ENCODE measurements at regions not wholly inside any gene's neighbourhood (a gene's known extent, or its start where the extent isn't known, plus 50 kb on each side); places are given as distances from the start of the nearest gene placed in this dataset.

DNA sequence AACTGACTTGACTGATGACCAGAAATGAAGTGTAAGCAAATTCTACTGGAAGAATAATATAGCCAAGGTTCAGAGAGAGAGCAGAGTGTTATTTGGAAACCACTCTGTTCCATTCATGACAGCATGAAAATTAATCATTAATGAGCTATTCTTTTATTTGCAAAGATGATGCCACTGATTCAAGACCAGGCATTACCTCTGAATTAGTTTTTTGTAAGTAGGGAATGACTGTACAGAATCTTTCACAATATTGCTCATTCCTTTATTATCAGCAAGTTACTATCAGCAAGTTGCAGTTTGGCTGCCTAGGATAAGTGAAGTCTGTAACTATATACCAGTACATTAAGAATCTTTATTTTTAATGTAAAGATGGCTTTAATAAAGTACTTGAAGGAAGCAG, 75.1 kb upstream of the RGMB start:
- TF ChIP-seq ZNF274 (IDR thresholded peaks at IDR 0.05; ENCODE audit: low read depth, low read length) = no peak
- H3K4me3 ChIP-seq (ENCODE audit: low read length) = no peak overlapping the region

GRCh38 chr5:98700730-98701129, 72.7 kb upstream of the RGMB start:
- TF ChIP-seq ZNF274 (IDR thresholded peaks at IDR 0.05; ENCODE audit: low read depth, low read length) = no peak
- no peak overlapping the region for H3K4me3 ChIP-seq (ENCODE audit: low read length)

GRCh38 chr5:98705841-98706240, 67.6 kb upstream of the RGMB start:
- TF ChIP-seq ZNF274 (IDR thresholded peaks at IDR 0.05; ENCODE audit: low read depth, low read length) = no peak
- no peak overlapping the region for H3K4me3 ChIP-seq (ENCODE audit: low read length)

GRCh38 chr5:98709681-98710080, 63.8 kb upstream of the RGMB start:
- no peak overlapping the region for H3K4me3 ChIP-seq (ENCODE audit: low read length)
- no peak for TF ChIP-seq ZNF274 (IDR thresholded peaks at IDR 0.05; ENCODE audit: low read depth, low read length)

- H3K4me3 ChIP-seq (ENCODE audit: low read length) = no peak overlapping the region
- no peak for TF ChIP-seq ZNF274 (IDR thresholded peaks at IDR 0.05; ENCODE audit: low read depth, low read length)
These were observed 60.4 kb upstream of the RGMB start for GRCh38 chr5:98713027-98713426.

DNA sequence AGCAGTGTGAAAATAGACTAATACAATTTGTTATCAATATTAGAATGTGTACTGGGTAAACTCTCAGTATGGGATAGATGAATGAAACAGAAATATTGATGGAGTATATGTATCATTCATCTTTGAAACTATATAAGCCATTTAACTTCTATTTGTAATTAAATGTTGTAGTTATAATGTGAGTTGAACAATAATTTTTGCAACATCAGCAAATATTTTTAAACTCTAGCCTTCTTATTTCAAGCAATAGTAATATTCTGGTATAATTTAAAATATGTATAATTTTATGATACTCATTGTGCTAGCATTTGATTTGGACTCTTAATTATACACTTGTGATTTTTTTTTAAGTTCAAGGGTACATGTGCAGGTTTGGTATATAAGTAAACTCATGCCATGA, 59.6 kb upstream of the RGMB start:
- no peak overlapping the region for H3K4me3 ChIP-seq (ENCODE audit: low read length)
- TF ChIP-seq ZNF274 (IDR thresholded peaks at IDR 0.05; ENCODE audit: low read depth, low read length) = no peak

GRCh38 chr5:98714710-98715288, 58.7 kb upstream of the RGMB start:
- no peak for TF ChIP-seq ZNF274 (IDR thresholded peaks at IDR 0.05; ENCODE audit: low read depth, low read length)
- H3K4me3 ChIP-seq (ENCODE audit: low read length) = no peak overlapping the region

GRCh38 chr5:98721231-98721928, 52.1 kb upstream of the RGMB start:
- TF ChIP-seq ZNF274 (IDR thresholded peaks at IDR 0.05; ENCODE audit: low read depth, low read length) = no peak
- no peak overlapping the region for H3K4me3 ChIP-seq (ENCODE audit: low read length)

- no peak for TF ChIP-seq ZNF274 (IDR thresholded peaks at IDR 0.05; ENCODE audit: low read depth, low read length)
- no peak overlapping the region for H3K4me3 ChIP-seq (ENCODE audit: low read length)
These were observed 51.3 kb upstream of the RGMB start for GRCh38 chr5:98722188-98722587.

DNA sequence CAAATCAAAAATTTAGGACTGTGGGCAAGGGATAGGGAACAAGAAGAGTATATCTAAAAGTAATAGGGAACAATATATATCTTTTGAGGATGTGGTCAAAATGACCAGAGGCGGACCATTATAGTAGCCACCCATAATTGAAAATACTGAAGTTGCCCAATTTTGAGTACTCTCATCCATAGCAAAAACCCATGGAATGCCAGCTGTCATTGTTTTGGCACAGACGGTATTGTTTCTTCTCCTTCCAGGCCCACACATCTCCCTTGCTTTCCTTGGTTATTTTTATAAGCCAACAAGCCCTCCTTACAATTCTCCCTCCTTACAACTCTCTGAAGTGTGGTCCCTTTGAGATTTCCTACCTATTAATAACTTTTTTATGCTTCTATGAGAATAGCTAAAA, 50.4 kb upstream of the RGMB start:
- H3K4me3 ChIP-seq (ENCODE audit: low read length) = no peak overlapping the region
- no peak for TF ChIP-seq ZNF274 (IDR thresholded peaks at IDR 0.05; ENCODE audit: low read depth, low read length)
